Eye (tissue), 1 donor: ENCODE measurements at regions not wholly inside any gene's neighbourhood (a gene's known extent, or its start where the extent isn't known, plus 50 kb on each side); places are given as distances from the start of the nearest gene placed in this dataset.

Experiments
- DNase-seq: peaks from one replicate; pipeline ENCODE4 v3.0.0-alpha.2; 2015

- no peak for DNase-seq
Measured at GRCh38 chr2:128736046-128736688, 417.5 kb upstream of the HS6ST1 start.

- DNase-seq = peak; percentile 96
Measured at GRCh38 chr2:128736689-128737545, 418.2 kb upstream of the HS6ST1 start.

GRCh38 chr2:128737546-128737826, 418.8 kb upstream of the HS6ST1 start:
- no peak for DNase-seq

- DNase-seq = no peak
Measured at GRCh38 chr2:128738446-128739110, 419.9 kb upstream of the HS6ST1 start.

GRCh38 chr2:128742467-128742866, 423.8 kb upstream of the HS6ST1 start:
- DNase-seq = no peak

- no peak for DNase-seq
Measured at GRCh38 chr2:128745946-128746345, 427.3 kb upstream of the HS6ST1 start.

- peak; percentile 79 for DNase-seq
Measured at GRCh38 chr2:128746356-128746755, 427.7 kb upstream of the HS6ST1 start.

GRCh38 chr2:128748336-128748735, 429.7 kb upstream of the HS6ST1 start:
- DNase-seq = no peak

- no peak for DNase-seq
Measured at GRCh38 chr2:128748835-128749605, 430.4 kb upstream of the HS6ST1 start.

GRCh38 chr2:128750328-128751165, 431.9 kb upstream of the HS6ST1 start:
- DNase-seq = no peak

GRCh38 chr2:128751746-128752145, 433.1 kb upstream of the HS6ST1 start:
- peak; percentile 39 for DNase-seq

GRCh38 chr2:128752691-128753263, 434.1 kb upstream of the HS6ST1 start:
- DNase-seq = no peak

- DNase-seq = no peak
Measured at GRCh38 chr2:128753321-128753720, 434.7 kb upstream of the HS6ST1 start.

GRCh38 chr2:128753800-128754199, 435.1 kb upstream of the HS6ST1 start:
- DNase-seq = no peak

GRCh38 chr2:128754246-128754724, 435.6 kb upstream of the HS6ST1 start:
- peak; percentile 57 for DNase-seq

- DNase-seq = peak; percentile 47
Measured at GRCh38 chr2:128755695-128756364, 437.2 kb upstream of the HS6ST1 start.

- peak; percentile 83 for DNase-seq
Measured at GRCh38 chr2:128756365-128756717, 437.7 kb upstream of the HS6ST1 start.

- DNase-seq = peak; percentile 85
Measured at GRCh38 chr2:128765811-128766210, 447.1 kb upstream of the HS6ST1 start.

GRCh38 chr2:128768041-128768440, 449.4 kb upstream of the HS6ST1 start:
- DNase-seq = peak; percentile 62

GRCh38 chr2:128769457-128770142, 450.9 kb upstream of the HS6ST1 start:
- no peak for DNase-seq
